CD4-positive, alpha-beta T cell treated with Interleukin-10 for 1 hour (primary cell): ENCODE measurements at regions not wholly inside any gene's neighbourhood (a gene's known extent, or its start where the extent isn't known, plus 50 kb on each side); places are given as distances from the start of the nearest gene placed in this dataset.

Source experiments
- DNase-seq: peaks from one replicate; pipeline ENCODE4 v3.0.0-alpha.2; 2020

DNA sequence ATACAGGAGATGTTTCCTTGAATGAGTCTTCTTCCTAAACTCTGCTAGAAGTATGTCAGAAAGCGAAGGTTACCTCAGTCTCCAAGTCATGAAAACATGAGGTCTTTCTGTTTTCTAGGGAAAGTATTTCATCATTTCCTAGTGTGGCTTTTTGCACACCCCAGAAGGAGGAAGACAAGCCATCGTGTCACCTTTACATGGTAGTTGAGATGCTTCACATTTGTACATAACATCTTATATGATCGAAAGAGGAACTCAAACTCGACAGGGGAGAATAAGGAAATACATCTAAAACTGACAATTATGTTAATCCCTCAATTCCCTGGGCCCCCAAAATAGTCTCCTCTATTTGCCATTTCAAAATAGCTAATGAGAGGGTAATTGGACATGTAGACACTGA, 214.1 kb upstream of the PLEKHG7 start:
- no peak for DNase-seq

DNA sequence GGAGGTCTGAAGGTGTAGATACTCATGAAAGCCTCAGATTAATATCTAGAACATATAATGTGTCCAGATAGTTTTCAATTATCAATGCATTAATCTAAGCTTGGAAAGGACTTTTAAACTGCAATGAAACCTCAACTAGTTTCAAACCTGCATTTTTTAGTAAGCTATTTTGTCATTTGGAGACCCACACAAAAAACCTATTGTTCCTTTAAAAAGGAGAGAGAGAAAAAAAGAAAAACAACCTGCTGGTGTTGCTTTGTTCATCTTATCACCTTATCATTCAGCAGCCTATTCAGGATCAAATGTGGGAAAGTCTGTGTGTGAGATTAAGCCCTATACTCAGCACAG, 215.7 kb upstream of the PLEKHG7 start:
- no peak for DNase-seq

DNA sequence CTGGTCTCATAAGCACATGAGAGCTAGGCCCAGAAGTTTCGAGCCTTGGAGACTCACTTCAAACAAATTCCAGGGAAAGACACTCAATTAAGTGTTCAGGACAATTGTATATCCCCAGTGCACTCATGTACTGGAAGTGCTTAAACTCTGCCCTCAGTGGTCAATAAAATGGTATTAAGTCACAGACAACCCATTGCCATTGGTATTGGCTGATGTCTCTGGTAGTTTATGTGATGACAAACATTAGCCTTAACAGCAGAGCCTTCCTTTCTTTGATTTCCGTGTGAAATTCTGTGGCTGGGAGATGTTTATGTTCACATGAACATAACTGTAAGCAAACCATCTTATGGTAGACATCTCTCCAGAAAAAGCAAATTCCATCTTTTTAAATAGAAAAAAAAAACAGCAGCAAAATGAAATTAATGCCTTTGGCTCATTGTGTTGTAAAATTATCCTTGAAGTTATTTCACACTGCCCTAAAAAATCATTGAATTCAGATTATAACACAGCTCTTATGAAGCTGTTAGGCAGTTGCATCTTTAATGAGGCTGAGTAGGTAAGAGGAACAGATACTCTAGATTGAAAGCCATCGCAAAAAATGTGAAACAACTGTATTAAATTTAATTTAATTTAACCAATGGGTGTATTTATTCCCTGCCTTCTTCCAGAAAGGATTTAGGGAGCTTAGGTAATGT, 216.2 kb upstream of the PLEKHG7 start:
- DNase-seq, result no peak

DNA sequence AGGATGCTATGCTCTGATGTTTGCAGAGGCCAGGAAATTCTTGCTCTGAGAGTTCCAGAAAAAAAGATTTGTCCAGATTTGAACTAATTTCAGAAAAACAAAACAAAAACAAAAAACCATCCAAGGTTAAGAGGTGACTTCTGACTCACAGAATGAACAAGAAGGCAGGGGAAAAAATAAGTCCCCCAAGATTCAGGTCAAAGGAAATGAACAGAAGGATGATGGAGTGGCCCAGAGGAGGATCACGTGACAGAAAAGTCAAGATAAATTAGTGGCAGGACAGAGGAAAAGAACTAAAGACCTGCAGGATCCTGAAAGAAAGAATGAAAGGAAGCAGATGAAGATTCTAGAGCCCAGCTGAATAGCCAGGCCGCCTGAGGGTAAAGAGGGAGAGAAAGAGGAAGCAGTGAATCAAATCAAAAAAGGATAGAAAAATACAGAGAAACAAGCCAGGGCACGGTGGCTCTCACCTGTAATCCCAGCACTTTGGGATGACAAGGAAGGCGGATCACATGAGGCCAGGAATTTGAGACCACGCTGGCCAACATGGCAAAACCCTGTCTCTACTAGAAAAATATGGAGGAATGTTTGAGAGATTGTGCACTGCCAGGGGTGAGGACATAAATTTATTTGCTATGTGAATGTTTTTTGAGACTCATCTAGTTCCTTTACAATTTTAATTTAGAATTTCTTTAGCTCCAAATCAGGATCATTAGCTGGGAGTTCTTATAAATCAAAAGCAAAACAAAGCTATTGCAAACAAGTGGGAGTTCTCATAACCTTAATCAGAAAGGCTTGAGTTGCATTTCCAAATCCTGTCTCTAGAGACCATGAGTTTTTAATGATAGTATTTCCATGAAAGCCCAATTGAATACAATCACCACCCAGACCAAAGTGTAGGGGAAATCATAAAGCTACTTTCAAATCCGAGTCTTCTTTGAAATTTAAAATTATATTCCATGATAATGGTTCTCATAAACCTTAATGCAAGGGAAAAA, 217.1 kb upstream of the PLEKHG7 start:
- no peak for DNase-seq

DNA sequence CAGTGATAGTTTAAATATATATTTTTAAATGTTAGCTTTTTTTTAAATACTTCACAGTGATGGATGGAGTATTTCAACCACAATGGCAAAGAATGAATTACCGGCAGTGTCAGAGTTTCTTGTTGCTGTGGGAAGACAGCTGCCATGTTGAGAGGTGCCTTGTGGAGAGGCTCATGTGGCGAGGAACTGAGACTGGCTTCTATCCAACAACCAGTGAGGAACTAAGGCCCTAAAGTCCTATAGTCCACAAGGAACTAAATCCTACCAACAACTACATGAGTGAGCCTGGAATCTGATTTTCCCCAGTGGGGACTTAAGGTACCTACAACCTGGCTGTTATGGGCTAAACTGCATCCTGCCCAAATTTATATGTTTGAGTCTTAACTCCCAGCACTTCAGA, 220.2 kb upstream of the PLEKHG7 start:
- DNase-seq, result no peak

DNA sequence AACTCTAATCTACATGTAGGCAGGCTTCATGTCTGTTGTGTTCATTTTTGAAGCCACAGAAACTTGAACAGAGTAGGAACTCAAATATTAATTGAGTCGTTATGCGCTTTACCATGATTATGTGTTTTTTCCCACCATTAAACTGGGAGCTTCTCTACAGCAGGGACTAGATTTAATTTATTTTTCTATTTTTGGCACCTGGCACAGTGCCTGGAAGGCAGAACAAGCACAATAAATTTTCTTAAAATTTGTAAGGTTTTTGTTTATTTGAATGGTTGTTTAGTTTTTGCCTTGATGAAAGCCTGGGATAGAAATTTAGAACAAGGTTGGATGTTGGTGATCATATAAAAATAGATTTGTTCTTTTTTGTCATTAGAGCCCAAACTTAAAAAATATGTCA, 221.7 kb upstream of the PLEKHG7 start:
- DNase-seq, result no peak

DNA sequence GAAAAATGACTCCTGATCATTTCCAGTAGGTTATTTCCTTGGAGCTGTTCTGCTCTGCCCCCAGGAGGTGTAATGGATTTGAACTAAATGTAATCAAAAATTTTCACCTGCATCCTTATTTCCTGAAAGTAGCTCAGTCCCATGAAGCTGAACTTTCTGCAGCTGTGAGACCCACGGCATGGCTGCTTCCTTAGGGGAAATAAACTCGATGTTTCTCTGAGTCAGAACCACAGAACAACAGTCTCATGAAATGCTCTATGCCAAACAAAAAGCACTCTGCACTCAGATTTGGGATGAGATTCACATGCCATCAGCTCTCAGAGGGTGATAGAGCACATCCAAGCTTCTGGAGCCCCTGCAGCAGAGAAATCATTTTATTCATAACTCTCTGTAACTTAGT, 224.1 kb upstream of the PLEKHG7 start:
- no peak for DNase-seq

DNA sequence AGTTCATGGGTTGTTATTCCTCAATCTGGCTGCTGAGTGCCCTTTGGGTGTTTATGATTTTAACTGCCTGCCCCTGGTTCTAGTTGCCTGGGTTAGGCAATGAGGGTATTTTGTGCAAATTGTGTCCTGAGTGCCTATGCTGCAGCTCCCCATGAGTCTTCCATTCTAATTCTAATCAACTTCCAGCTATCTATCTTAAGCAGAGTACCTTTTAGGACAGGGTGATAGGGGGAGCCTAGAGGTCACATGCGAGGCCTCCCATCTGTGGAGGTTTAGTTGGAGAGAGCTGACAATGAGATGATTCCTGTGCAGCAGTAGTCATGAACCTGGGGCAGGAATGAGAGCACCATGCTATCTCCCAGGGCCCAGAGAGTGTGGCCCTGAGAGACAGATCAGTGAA, 225.9 kb upstream of the PLEKHG7 start:
- DNase-seq, result no peak

DNA sequence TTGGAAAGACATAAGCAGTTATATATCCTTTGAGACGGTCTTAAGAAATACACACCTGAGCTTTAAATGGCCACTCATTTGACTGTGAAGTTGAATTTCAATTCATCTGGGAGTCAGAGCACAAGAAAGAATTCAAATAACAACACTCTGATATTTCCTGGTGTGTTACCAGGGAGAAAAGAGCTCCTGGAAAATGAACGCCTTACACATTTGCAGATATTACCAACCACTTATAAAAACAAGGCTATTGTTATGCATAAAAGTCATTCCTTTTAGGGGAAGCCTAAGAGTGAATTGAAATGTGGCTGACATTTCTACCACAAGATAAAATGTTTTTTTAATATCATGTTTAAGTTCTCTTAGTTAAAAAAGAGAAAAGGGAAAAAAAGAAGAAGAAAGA, 229.2 kb upstream of the PLEKHG7 start:
- no peak for DNase-seq

DNA sequence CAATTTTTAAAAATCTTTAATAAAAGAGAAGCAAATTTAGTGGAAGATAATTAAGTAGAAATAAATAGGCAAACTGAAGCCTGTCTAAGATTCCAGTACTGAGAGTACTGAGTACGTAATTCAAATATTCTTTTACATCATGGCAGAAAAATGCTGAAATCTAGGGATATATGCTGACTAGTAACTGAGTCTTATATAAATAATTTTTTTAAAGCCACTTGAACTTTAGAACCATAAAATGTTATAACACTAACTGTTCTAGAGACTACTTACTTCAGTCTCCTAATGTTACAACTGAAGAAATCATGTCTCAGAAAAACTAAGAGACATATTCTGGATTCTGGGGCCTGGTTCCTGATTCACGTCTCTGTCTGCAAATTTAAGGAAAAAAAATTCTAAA, 230.6 kb upstream of the PLEKHG7 start:
- no peak for DNase-seq

DNA sequence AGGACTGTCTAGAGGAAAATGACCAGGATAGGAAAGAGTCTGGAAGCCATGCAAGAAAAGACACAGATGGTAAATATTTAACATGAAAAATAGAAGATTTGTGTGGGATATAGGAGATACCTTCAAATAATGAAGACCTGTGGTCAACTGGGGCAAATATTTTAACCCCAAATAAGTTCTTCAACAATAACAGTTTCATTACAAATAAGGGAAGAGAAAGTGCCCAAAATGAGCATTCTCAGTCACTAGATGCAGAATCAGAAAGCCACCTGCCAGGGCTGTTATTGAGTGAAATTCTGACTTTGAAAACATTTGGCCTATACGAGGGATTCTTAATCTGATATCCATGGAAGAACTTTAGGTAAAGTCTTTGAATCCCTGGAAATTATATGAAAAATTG, 231.2 kb upstream of the PLEKHG7 start:
- no peak for DNase-seq

DNA sequence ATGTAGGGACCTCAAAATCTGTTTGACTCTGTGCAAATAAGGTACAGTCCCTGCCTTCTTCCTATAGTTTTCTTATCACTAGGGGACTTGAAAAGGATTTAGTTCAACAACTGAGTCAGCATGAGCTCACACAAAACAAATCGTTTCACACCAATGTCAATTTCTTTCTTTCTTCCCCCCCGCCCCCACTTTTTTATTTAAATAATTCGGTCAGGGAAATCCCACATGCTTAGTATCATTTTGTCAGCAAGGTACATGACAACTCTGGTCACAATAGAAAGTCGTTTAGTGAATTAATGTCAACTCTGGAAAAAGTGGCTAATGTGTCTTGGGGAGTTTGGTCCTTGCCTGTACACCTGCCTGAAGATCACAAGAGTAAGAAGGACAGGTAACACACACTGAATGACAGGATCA, 232.2 kb upstream of the PLEKHG7 start:
- DNase-seq, result peak; percentile 13

DNA sequence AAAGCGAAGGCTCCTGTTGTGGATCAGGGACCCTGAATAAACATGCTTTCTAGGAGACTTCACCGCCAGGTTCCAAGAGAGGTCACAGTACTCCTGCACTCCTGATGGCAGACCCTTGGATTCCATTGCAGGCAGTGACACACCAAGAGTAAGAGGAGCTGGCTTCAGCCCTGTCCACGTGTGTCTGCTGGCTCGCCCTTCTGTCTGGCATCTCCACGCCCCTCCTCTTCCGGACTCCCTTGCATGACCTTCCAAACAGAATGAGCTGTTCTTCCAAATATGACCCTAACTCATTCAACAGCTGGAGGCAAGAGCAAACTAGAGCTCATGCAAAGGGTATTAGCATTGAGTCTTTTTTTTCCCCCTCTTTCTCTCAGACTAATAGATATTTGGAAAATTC, 233.0 kb upstream of the PLEKHG7 start:
- DNase-seq, result no peak

DNA sequence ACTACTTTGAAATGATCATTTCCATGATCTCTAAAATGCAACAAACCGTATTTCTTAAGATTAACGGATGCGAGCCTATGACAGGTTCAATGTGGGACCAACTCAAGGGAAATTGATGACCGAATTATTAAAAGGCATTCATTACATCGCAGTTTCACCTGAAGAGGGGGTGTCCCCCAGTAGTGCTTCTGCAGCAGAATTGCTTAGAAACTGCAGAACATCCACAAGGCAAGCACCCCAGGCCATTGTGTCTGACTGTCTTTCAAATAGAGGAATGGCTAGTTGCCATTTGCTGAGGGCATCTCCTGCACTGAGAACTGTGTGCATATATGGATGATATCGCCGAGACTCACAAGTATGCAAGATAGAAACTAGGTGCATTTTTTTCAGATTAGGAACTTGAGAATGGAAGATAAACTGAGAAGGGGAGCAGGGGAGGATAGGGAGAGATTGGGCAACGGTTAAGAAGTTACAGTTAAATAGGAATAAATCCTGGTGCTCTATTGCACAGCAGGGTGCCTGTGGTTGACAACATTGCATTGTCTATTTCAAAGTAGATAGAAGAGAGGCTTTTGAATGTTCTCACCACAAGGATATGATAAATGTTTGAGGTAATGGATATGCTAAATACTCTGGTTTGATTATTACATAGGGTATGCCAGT, 234.3 kb upstream of the PLEKHG7 start:
- no peak for DNase-seq

DNA sequence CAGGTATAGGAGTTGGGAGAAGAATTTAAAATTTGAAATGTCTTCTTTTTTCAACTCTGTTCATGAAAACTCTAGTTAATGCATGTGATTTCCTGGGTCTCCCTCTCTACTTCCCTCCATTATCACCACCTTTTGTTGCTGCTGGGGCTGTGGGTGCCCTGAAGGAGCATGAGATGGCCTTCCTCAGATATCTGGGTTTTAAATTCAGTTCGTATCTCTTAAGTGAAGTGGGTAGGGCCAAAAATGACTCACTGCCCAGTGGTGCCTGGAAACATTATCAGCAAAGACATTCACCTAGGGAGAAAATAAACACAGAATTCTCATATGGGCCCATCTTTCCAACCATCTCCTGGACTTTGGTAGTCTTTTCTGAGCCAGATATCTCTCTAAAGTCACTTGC, 234.9 kb upstream of the PLEKHG7 start:
- no peak for DNase-seq

DNA sequence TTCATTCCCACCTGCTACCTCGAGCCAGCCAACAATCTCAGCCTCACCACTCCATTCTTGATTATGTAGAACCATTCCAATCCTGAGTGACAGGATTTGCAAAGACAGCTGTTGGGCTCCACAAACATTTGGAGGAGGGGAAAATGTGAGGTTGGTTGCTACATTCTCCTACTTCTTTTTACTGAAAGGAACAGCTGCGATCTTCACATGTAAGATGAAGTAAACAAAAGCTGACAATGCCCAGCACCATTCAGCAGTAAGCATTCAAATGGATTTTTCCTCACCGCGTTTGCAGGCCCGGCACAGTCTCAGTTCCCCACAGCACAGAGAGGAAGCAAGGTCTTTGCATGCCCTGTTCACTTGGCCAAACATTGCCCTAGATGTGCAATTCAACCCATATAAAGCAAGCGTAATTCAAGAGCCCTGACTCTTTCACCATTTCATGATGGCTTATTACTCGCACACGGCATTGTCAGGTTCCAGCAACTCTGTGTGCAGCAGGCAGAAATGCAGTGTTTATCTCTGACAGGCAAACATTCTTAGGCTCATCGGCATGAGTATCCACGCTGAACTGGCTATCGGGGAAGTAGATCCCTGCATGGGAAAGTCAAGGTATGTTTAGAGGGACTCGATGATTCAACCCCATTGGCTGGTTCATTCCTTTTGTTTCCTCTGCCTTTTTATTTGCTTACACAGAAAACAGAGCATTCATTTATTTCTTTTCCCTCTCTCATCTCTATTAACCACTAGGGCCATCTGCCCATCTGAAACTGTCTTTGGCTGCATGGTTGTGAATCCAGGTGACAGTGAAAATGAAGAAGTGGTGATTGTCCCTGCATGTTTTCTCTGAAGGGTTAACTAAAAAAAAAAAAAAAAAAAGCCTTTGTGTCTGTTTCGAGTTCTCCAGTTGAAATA, 236.1 kb upstream of the PLEKHG7 start:
- DNase-seq, result no peak

DNA sequence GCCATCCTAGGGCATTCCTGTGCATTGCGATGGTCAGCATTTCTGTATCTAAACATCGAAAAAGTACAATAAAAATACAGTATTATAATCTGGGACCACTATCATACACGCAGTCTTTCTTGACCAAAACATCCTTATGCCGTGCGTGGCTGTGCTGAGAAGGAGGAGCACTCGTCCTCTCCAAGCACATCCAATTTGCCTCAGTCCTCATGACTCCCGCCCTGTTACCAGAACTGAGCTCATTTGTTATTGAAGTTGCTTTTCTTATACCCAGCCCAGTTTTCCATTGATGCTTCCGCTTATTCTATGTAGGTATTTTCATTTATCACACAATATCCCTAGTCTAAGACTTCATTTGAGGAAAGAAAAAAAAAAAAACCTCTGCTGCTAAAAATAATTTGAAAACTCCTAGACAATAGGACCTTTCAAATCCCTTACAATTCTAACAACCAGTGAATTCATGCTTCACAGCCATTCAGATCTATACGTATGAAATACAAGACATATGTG, 236.9 kb upstream of the PLEKHG7 start:
- DNase-seq, result no peak

DNA sequence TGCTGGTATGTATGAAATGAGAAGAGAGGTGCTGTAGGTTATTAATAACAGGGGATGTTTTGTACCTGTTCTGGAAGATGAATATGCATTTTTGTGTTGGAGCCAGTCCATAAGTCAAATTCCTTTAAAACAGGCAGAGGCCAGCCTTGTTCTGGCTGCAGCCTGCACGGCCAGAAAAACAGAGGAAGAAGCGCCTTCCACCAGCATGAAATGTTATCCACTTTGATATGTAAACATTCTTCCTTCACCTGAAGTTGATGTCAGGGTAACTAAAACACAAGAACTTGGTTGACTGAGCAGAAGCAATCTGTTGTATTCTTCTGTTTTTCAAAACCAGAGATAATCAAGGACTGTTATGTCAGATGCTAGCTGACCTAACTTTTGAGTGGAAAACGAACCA, 237.9 kb upstream of the PLEKHG7 start:
- DNase-seq, result no peak

DNA sequence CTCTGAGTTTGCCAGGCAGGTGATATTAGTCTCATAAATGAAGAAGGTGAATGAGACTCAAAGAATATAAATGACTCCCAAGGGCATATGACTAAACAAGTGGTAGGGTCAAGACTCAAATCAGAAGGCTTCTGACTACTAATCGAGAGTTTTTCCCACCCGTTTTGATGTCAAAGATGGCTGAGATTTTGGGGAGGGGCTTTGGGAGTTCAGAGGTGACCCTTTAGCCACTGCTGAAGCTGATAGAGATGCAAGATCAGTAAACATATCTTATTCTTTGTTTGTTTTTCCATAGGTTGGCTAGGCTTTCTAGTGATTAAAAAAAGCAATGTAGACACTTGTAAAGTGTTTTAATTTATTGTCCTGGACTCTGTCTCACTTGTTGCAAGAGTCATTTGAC, 239.6 kb upstream of the PLEKHG7 start:
- DNase-seq, result no peak

DNA sequence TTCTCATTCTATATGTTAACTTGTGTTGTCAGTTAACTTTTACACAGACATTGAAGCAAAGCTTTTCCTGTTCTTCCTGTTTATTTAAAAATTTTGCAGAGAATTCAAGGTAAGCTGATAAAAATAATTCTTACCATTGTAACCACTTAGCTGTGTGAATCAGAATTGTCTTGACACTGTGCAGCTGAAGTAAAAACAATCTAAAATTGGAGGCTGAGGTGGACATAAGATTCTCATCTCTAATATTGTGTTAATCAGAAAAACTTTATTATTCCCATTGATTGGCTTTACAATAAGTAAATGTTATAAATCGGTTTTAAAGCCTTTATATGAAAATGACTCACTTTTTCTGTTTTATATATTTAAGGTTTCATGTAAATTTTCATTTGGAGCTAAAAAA, 240.3 kb upstream of the PLEKHG7 start:
- DNase-seq, result no peak

DNA sequence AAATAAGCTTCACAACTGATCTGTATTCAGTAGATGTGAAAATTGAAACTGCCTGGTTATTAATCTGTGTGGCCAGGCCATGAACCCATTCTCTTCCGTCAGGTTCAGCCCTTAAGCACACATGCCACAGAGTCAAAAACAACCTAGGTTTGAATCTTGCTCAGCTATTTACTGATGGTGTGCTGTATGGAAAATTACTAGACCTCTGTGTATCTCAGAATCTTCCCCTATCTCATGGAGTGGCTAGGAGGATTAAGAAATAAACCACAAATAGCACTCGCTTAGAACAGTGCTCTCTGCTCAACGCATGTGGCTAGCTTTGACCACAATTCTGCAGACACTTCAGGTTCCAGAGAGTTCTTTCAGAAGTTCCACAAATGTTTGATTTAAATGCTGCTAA, 240.7 kb upstream of the PLEKHG7 start:
- peak; percentile 47 for DNase-seq

DNA sequence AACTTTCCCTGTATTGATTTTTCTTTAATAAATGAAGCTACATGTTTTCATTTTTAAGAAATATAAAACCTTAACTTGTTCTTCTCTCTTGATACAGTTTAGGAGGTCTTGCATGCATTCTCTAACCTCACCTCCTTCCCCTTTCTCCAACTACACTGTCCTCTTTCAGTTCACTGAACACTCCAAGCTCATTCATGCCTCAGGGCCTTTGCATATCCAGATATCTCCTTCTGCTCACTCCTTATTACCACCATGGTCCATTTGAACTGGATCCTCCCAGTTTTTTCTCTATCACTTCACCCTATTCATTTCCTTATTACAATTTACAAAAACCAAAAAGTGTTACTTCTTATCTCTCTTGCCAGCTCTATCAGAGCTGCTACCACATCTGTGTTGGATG, 242.9 kb upstream of the PLEKHG7 start:
- DNase-seq, result no peak

DNA sequence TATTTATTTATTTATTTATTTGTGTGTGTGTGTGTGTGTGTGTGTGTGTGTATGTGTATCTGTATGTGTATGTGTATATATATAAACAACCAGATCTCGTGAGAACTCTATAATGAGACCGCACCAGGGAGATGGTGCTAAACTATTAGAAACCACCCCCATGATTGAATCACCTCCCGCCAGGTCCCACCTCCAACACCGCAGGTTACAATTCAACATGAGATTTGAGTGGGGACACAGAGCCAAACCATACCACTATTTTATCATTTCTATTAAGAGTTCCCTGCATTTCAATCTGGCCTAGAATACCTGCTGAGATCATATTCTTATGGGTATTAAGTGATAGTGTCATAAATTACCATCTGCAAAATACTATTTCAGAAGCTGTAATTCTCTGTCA, 243.8 kb upstream of the PLEKHG7 start:
- no peak for DNase-seq
